ENCODE measurements at regions not wholly inside any gene's neighbourhood (a gene's known extent, or its start where the extent isn't known, plus 50 kb on each side); places are given as distances from the start of the nearest gene placed in this dataset.
"Not testable (repeated sequence)": the region's sequence is repeated elsewhere in the genome, so short reads cannot be mapped to it uniquely, and the experiment has no call there.

- DNase-seq: no peak
These were observed 2506.4 kb downstream of the PCDH9 start for GRCh38 chr13:64723724-64724123.

GRCh38 chr13:64718116-64718515 is 2512.0 kb downstream of the PCDH9 start:
- DNase-seq: no peak

- DNase-seq: no peak
These were observed 2513.2 kb downstream of the PCDH9 start for GRCh38 chr13:64716936-64717335.

- DNase-seq: no peak
These were observed 2521.1 kb downstream of the PCDH9 start for GRCh38 chr13:64709079-64709478.

GRCh38 chr13:64704121-64704649 is 2526.0 kb downstream of the PCDH9 start:
- DNase-seq: no peak

GRCh38 chr13:64697226-64697625 is 2532.9 kb downstream of the PCDH9 start:
- no peak for DNase-seq

- no peak for DNase-seq
These were observed 2541.1 kb downstream of the PCDH9 start for GRCh38 chr13:64688893-64689677.

- DNase-seq: not testable (repeated sequence)
These were observed 2543.6 kb downstream of the PCDH9 start for GRCh38 chr13:64686536-64686935.

GRCh38 chr13:64684685-64685431 is 2545.3 kb downstream of the PCDH9 start:
- DNase-seq: no peak

- no peak for DNase-seq
These were observed 2546.0 kb downstream of the PCDH9 start for GRCh38 chr13:64684108-64684507.

GRCh38 chr13:64680739-64681138 is 2549.4 kb downstream of the PCDH9 start:
- DNase-seq: no peak

- DNase-seq: no peak
These were observed 2554.8 kb downstream of the PCDH9 start for GRCh38 chr13:64675255-64675892.

GRCh38 chr13:64674126-64674525 is 2556.0 kb downstream of the PCDH9 start:
- no peak for DNase-seq

- DNase-seq: no peak
These were observed 2557.4 kb downstream of the PCDH9 start for GRCh38 chr13:64672751-64673150.

- DNase-seq: no peak
These were observed 2567.1 kb downstream of the PCDH9 start for GRCh38 chr13:64662887-64663593.

- no peak for DNase-seq
These were observed 2581.8 kb downstream of the PCDH9 start for GRCh38 chr13:64648293-64648692.

- DNase-seq: no peak
These were observed 2587.1 kb downstream of the PCDH9 start for GRCh38 chr13:64643066-64643465.

- DNase-seq: no peak
These were observed 2590.1 kb downstream of the PCDH9 start for GRCh38 chr13:64640002-64640401.

GRCh38 chr13:64639206-64639605 is 2590.9 kb downstream of the PCDH9 start:
- DNase-seq: no peak

GRCh38 chr13:64633948-64634347 is 2596.2 kb downstream of the PCDH9 start:
- no peak for DNase-seq

GRCh38 chr13:64627654-64628053 is 2602.5 kb downstream of the PCDH9 start:
- DNase-seq: no peak

GRCh38 chr13:64626105-64626504 is 2604.0 kb downstream of the PCDH9 start:
- no peak for DNase-seq

- no peak for DNase-seq
These were observed 2612.9 kb downstream of the PCDH9 start for GRCh38 chr13:64617231-64617630.

All from CD4-positive, alpha-beta T cell treated with Interleukin-12 subunit alpha and Interleukin-12 subunit beta, for 1 hour (primary cell).